PC-3 (cell line): ENCODE measurements at regions not wholly inside any gene's neighbourhood (a gene's known extent, or its start where the extent isn't known, plus 50 kb on each side); places are given as distances from the start of the nearest gene placed in this dataset.

ENCODE experiments used
- ATAC-seq: fragments of 200-7000 bp; cut with Tn5 transposase; 2 replicates; pipeline ENCODE4 v1.9.1; 2020; ENCODE audit warnings: mild to moderate bottlenecking, moderate library complexity
- BruUV-seq: library from RNA; stranded (reverse); fragments of 400-500 nt; replicated peaks from 2 replicates; lab custom pipeline; 2021; lab: Mats Ljungman, UMichigan
- CTCF ChIA-PET: fragments of 300-600 bp; sonication (Branson Sonifier 250); formaldehyde crosslinking; loops from one replicate; lab custom pipeline; 2022; ENCODE audit warnings: antibody characterized with exemption; lab: Charles Lee
- POLR2A ChIA-PET: fragments of 300-600 bp; sonication (Branson Sonifier 250); formaldehyde crosslinking; loops from one replicate; lab custom pipeline; 2022; ENCODE audit warnings: antibody characterized with exemption; ENCODE audit not compliant: unreplicated experiment; lab: Charles Lee
- DNase-seq: peaks from one replicate; pipeline ENCODE4 v3.0.0-alpha.2; 2015
- H2AFZ ChIP-seq: fragments of 300-600 bp; sonication (generic); 2 replicates; pipeline ENCODE4 v1.6.0; 2016; ENCODE audit warnings: antibody characterized with exemption, low read length
- H3F3A ChIP-seq: fragments of 300-600 bp; sonication (generic); one replicate; pipeline ENCODE4 v1.6.0; 2017; ENCODE audit warnings: antibody characterized with exemption, low read length, control low read depth, mild to moderate bottlenecking; ENCODE audit not compliant: unreplicated experiment
- H3K27ac ChIP-seq: fragments of 300-600 bp; sonication (generic); 2 replicates; pipeline ENCODE4 v1.5.1; 2016; ENCODE audit warnings: mild to moderate bottlenecking, low read length
- H3K27me3 ChIP-seq: fragments of 300-600 bp; sonication (generic); 2 replicates; pipeline ENCODE4 v1.6.1; 2016; ENCODE audit warnings: low read length, mixed read lengths
- H3K36me3 ChIP-seq: fragments of 300-600 bp; sonication (generic); 2 replicates; pipeline ENCODE4 v1.6.1; 2016; ENCODE audit warnings: low read depth, mixed run types, low read length, mixed read lengths
- H3K4me1 ChIP-seq: fragments of 300-600 bp; sonication (generic); 2 replicates; pipeline ENCODE4 v1.5.1; 2016; ENCODE audit warnings: low read length; ENCODE audit not compliant: insufficient read depth
- H3K4me2 ChIP-seq: fragments of 300-600 bp; sonication (generic); 2 replicates; pipeline ENCODE4 v1.6.0; 2016; ENCODE audit warnings: low read length
- H3K4me3 ChIP-seq: fragments of 300-600 bp; sonication (generic); 2 replicates; pipeline ENCODE4 v1.5.1; 2016; ENCODE audit warnings: mild to moderate bottlenecking, low read length, mixed read lengths
- H3K79me2 ChIP-seq: fragments of 300-600 bp; sonication (generic); 2 replicates; pipeline ENCODE4 v1.6.1; 2017; ENCODE audit warnings: low read length, mixed read lengths
- H3K9ac ChIP-seq: fragments of 300-600 bp; sonication (generic); 2 replicates; pipeline ENCODE4 v1.6.0; 2016; ENCODE audit warnings: mild to moderate bottlenecking, low read length
- H3K9me2 ChIP-seq: fragments of 300-600 bp; sonication (generic); replicated peaks from 2 replicates; pipeline ENCODE4 v1.6.1; 2016; ENCODE audit warnings: mixed run types, low read length, mixed read lengths
- H3K9me3 ChIP-seq: fragments of 300-600 bp; sonication (generic); 2 replicates; pipeline ENCODE4 v1.6.1; 2016; ENCODE audit warnings: low read length, mixed read lengths
- H4K20me1 ChIP-seq: fragments of 300-600 bp; sonication (generic); 2 replicates; pipeline ENCODE4 v1.6.1; 2016; ENCODE audit warnings: low read length, mixed read lengths
- CTCF ChIP-seq: fragments of 300-600 bp; sonication (generic); conservative IDR thresholded peaks from 2 replicates; pipeline ENCODE4 v1.5.1; 2017; ENCODE audit warnings: antibody characterized with exemption, low read depth, mild to moderate bottlenecking, low read length
- EZH2 ChIP-seq: fragments of 300-600 bp; sonication (generic); IDR thresholded peaks from one replicate; pipeline ENCODE4 v1.6.1; 2017; ENCODE audit warnings: antibody characterized with exemption, mild to moderate bottlenecking, low read length; ENCODE audit not compliant: unreplicated experiment
- EZH2phosphoT487 ChIP-seq: fragments of 300-600 bp; sonication (generic); IDR thresholded peaks from 2 replicates; pipeline ENCODE4 v1.6.1; 2018; ENCODE audit warnings: mild to moderate bottlenecking, antibody characterized with exemption, low read length, borderline replicate concordance
- intact Hi-C: fragments of 100-400 bp; cut with micrococcal nuclease; formaldehyde crosslinking; loops from 2 replicates; pipeline ENCODE4 v1.9.0; 2023

GRCh38 chr11:121886996-121887395 is 229.0 kb downstream of the BLID start:
- peaks cover 29% of the 10 kb centered on the region for H3K4me1 ChIP-seq
- intact Hi-C loops = no loop called here
- DNase-seq (no peak), ATAC-seq (no peak)
- H2AFZ ChIP-seq = no peak overlapping the region
- no peaks in the 10 kb centered on the region for H3K36me3 ChIP-seq
- H3K79me2 ChIP-seq = no peaks in the 10 kb centered on the region
- no TSS peak for BruUV-seq
- H3F3A ChIP-seq = peaks cover 8% of the 10 kb centered on the region
- H3K27me3 ChIP-seq = no peaks in the 10 kb centered on the region
- no peaks in the 10 kb centered on the region for H3K9me2 ChIP-seq
- POLR2A ChIA-PET = no interaction called here
- CTCF ChIA-PET = no interaction called here
- H3K9ac ChIP-seq = no peak overlapping the region
- no peak overlapping the region for H3K27ac ChIP-seq
- no peaks in the 10 kb centered on the region for H3K9me3 ChIP-seq
- H3K4me3 ChIP-seq = no peak overlapping the region
- TF ChIP-seq EZH2 = no peak
- no peak for TF ChIP-seq CTCF
- TF ChIP-seq EZH2phosphoT487 = no peak
- H3K4me2 ChIP-seq = no peak overlapping the region
- H4K20me1 ChIP-seq = no peaks in the 10 kb centered on the region

GRCh38 chr11:121886005-121886734 is 229.8 kb downstream of the BLID start:
- Histone ChIP-seq H3K4me1 (peaks cover 29% of the 10 kb centered on the region), H3K27me3 (no peaks in the 10 kb centered on the region), H3K27ac (no peak overlapping the region), H3K9me2 (no peaks in the 10 kb centered on the region), H3K4me3 (no peak overlapping the region), H3K36me3 (no peaks in the 10 kb centered on the region), H3K79me2 (no peaks in the 10 kb centered on the region), H3K9ac (no peak overlapping the region), H4K20me1 (no peaks in the 10 kb centered on the region), H3K9me3 (no peaks in the 10 kb centered on the region), H3K4me2 (no peak overlapping the region), H2AFZ (no peak overlapping the region), H3F3A (peaks cover 8% of the 10 kb centered on the region)
- DNase-seq (no peak), ATAC-seq (no peak)
- ChIA-PET CTCF (no interaction called here), POLR2A (no interaction called here)
- intact Hi-C loops = no loop called here
- TF ChIP-seq CTCF (no peak), EZH2 (no peak), EZH2phosphoT487 (no peak)
- no TSS peak for BruUV-seq

DNA sequence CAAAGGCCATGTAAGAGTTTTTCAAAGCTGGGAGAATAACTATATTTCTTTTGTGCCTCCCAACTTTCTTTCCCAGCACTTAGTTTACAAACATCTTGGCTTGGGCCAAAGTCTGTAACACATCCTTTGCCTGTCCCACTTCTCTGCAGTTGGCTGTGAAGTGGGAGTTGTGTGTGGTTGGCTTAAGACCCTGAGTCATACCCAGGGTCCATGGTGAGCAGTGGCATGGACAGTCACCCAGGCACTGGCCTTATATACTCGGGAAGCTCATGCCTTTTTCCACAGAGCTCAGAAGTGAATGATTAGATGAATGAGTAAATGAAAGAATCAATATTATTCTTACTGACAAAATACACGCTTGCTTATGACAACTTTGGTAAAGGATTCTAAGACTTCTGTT is 231.4 kb downstream of the BLID start:
- Histone ChIP-seq H3K79me2 (no peaks in the 10 kb centered on the region), H3K27me3 (no peaks in the 10 kb centered on the region), H3K9me2 (no peaks in the 10 kb centered on the region), H3K9me3 (no peaks in the 10 kb centered on the region), H3K4me1 (peaks cover 14% of the 10 kb centered on the region), H3F3A (no peaks in the 10 kb centered on the region), H3K4me3 (no peak overlapping the region), H3K27ac (no peak overlapping the region), H3K36me3 (no peaks in the 10 kb centered on the region), H2AFZ (no peak overlapping the region), H3K4me2 (no peak overlapping the region), H4K20me1 (no peaks in the 10 kb centered on the region), H3K9ac (no peak overlapping the region)
- POLR2A ChIA-PET = no interaction called here
- ATAC-seq (no peak), DNase-seq (no peak)
- CTCF ChIA-PET = no interaction called here
- intact Hi-C loops = no loop called here
- no peak for TF ChIP-seq EZH2
- no peak for TF ChIP-seq CTCF
- no peak for TF ChIP-seq EZH2phosphoT487
- BruUV-seq = no TSS peak
